T follicular helper cell (primary cell): ENCODE measurements at regions not wholly inside any gene's neighbourhood (a gene's known extent, or its start where the extent isn't known, plus 50 kb on each side); places are given as distances from the start of the nearest gene placed in this dataset.

ENCODE experiments used
- DNase-seq: peaks from one replicate; pipeline ENCODE4 v3.0.0-alpha.2; 2020; ENCODE audit warnings: low read depth

DNA sequence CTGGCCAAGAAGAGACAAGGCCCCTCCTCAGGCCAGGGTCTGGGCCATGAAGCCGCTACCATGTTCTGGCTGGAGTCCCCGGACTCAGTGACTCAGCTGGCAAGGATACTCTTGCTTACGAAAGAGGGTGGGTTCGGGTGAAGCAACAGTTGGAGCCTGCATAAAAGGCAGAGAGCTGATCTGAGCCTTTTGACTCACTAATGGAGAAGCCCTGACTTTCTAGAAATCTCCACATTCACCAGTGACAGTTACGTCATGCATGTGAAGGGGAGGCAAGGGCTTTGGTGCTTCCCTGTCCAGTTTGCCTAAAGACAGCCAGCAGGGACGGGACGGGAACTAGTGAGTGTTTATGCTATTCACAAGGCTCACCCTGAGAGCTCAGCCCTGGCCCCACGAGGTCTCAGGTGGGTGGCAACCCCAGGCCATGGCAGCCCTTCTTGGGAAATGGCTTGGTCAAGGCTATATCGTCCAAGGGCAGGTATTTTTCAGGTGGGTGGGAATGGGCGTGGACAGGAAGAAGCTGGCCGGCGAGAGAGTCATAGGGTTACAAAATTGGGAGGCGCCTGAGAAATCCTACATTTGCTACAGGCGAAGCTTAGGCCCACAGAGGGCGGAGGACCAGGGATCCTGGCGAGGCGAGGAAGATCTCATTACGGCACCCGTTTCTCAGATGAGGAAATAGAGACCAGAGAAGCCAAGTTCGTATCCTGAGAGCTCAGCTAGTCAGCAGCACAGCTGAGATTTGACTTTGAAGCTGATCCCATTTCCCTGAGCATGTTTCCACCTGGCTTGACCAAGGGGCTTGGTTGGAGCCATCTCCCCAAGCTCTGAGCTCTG is 314.6 kb downstream of the BCL11B start:
- DNase-seq = no peak

DNA sequence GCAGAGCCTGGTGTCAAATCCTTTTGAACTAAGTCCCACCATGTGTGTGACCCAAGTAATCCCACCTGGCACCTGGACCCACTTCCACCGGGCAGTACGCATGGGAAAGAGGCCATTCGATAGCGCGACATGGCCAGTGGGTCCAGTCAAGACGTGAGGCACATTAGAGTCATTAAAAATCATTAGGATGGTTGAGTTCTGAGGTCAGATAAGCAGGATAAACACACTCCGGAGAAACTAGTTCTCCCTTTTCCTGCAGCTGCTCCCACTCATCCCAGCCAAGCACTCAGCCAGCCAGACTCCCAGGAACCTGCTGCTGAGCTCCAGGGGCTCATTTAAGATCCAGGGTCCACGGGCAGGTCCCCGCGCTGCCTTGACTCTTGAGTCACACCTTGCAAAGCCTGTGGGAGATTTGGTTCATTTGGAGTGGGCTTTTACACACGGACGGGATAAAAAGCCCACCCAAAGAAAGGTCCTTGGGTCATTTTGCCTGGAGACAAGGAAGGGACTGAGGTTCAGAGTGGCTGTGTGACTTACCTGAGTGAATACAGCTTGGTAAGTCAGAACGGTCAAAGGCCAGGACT is 313.9 kb downstream of the BCL11B start:
- DNase-seq = no peak

DNA sequence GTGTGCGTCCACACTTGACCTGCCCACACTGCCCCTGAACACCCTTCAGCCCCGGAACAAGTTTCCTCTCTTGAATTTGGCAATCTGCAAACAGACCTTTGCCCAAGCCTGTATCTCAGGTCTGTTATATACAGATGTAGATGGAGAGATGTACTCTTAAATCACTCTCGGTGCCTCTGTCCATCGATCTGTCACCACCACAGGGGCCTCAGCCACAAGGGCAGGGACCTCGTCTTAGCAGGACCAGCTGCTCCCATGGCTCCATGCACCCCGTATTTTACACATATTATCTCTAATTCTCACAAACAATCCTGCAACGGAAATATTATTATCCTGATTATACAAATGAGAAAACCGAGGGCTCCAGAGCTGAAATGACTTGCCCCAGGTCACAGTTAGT is 313.4 kb downstream of the BCL11B start:
- no peak for DNase-seq

DNA sequence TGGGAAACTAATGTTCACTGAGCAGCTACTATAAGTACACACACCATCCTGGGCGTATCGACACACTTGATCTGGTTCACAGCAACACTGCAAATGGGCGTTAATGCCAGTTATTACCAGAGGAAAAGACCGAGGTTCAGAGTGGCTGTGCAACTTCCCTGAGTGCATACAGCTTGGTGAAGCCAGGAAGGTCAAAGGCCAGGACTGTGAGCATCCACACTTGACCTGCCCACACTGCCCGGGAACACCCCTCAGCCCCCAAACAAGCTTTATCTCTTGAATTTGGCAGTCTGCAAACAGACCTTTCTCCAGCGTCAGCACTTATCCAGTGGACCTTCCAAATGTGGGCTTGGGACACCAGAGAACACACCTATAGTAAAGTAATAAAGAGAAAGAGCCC is 312.6 kb downstream of the BCL11B start:
- DNase-seq = no peak

DNA sequence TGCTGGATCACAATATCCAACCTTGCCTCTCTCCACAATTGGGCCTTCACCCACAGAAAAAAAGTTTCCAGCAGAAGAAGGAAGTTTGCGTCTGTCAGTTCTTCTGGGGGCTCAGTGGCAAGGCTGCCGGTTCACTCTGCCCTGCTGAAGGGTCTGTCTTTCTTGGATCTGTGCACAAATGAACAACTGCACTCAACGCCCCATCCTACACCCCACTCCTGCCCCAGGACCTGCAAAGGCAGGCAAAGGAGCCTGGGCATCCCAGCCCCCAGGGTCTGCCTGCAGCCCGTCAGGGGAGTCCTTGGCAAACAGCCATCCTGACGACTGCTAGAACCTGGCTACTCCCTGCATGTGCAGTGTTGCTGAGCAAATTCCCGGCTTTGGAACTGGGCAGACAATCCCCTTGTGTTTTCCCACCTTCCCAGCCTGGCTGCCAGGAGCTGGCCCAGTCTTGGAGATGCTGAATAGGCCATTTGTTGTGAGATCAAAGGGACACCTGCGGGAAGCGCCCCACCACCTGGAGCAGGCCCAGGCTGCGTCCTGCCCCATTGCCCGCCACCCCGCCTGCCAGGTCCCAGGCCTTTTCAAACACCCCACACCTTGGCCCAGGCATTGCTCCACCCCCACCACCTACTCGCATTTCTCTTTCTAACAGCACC is 311.9 kb downstream of the BCL11B start:
- DNase-seq = no peak

DNA sequence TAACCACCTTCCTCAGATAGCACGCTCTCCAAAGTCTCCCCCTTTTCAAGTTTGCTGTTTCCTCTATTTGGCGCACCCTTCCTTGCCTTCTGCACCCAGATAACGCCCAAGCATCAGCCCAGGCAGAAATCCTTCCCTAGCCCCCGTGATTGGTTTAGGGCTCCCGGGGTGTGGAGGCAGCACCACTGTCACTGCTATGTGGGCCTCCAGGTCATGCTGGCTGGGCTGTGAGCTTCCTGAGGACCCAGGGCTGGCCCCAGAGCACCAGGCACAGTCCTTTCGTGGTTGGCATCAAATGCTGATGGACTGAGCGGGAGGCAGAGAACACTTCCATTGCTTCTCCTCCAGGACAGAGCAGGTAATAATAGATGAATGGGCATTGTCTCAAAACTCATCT is 311.4 kb downstream of the BCL11B start:
- no peak for DNase-seq

DNA sequence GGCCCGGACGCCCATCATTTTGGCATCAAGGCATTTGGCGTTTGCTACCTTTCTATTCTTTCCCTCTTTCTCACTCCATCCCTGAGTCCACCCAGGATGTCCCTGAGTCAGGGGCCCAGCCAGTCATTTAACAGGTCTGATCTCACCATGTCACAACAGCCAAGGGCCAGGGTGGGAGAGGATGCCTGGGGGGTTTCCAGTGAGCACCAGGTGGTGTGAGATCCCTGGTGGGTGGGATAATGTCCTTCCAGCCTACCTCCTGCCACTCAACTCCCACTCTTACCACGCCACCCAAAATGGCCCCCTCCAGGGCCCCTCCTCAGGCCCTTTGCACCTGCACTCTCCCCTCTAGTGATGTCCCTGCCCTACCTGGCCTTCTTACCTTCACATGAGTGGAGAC is 310.8 kb downstream of the BCL11B start:
- DNase-seq = no peak

DNA sequence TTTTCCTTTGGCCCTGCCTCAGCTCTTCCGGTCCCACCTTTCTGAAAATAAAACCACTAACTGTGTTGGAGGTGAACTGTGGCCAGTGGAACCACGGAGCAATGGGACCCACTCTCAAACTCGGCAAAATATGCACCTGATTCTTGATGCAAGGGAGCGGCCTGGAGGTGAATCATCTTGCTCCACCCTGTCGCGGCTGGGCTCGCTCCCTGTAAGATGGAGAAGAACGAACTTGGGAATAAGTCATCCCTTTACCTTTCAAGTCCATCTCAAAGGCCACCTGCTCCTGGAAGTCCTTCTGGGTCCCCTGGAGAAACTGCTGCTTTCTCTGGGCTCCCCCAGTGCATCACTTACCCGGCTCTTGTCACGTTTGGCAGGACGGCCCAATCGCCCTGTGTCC is 309.9 kb downstream of the BCL11B start:
- DNase-seq = no peak

DNA sequence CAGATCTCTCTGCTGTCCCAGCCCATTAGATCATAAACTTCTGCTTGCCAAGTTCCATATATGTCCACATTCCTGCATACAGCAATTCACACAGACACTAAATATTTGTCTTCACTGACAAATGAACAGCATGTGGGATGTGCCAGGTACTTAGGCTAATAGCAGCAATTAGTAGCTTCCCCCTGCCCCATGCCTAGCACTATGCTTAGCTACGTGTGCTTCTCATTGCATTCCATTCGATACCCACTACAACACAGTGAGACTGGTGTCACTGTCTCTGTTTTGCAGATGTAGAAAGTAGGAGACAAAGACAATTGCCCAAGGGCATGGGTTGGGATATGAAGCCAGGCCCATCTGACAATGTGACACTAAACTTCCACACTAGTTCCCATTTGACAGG is 308.4 kb downstream of the BCL11B start:
- DNase-seq = no peak

DNA sequence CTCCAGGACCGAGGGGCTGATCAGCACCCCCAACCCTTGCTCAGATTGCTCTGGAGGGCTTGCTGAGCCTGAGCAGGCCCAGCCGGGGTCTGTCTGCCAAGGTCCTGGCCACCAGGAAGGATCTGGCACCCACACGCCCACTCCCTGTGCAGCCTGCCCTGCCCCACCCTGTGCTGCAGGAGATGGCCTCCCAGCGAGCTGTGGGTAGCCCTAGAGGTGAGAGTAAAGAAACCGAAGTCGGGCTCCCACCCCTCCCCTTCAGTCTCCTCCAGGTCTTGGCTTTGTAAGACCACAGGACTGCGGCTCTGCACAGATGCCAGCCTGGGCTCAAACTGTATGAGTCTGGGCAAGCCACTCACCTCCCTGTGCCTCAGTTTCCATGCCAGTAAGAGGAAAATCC is 307.8 kb downstream of the BCL11B start:
- DNase-seq = no peak

DNA sequence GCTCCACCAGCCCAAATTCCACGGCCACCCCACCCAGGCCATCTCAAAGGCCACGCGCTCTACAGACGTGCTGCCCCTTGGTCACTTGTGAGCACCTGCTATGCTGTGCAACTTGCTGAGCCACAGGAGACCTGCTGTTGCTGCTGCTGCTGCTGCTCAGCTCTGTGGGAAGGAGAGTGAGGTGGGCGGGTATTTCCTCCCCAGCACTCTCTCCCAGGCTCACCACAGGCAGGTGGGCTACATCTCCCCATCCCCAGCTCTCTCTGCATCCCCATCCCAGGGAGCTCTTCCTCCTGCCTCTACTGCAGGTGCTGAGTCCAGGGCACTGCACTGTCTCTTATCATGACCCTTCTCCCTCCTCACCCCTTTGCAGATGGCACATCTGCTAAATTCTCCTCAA is 306.9 kb downstream of the BCL11B start:
- DNase-seq = no peak

DNA sequence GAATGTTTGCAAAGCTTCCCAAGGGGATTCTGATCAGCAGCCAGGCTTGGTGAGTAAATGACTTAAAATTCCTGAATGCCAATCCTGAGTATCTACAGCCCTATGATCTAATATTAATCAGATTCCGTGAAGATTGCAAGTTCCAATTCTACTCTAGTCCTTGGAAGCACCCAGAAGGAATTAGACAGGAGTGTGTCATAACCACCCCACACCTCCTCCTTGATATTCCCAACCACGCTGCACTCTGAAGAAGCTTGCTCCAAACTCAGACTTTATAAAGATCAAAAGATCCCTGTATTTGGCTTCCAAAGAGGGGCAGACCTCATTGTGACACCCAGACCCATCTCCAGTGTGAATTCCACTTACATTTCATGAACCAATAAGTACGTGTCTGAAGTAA is 306.0 kb downstream of the BCL11B start:
- DNase-seq = no peak

DNA sequence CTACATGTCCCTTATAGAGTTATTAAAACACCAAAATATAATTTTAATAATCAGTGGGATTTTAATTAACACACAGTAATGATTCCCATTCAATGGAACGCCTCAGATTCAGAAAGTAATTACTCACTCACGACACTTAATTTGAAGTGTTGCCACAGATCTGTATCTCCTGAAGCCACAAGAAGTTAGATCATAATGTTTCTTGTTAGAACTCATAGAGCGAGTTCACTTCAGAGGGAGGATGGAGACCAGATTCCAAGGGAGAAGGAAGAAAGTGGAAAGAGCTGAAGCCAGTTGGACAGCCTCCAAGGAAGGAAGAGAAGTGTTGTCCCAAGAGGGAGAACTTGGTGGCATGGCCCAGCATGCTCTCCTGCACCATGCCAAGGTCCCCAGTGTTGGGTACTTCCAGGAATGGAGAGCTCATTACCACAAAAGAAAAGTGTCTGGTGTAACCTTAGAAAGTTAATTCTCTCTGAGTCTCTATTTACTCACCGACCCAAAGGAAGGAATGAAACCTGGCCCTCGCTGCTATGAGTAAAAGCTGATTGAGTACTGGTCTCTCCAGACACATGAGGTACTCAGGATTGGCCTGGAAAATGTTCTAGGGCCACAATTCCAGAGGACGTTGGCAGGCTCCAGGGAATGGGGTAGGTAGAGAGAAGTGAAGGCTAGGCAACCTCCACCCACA is 305.4 kb downstream of the BCL11B start:
- DNase-seq = no peak

DNA sequence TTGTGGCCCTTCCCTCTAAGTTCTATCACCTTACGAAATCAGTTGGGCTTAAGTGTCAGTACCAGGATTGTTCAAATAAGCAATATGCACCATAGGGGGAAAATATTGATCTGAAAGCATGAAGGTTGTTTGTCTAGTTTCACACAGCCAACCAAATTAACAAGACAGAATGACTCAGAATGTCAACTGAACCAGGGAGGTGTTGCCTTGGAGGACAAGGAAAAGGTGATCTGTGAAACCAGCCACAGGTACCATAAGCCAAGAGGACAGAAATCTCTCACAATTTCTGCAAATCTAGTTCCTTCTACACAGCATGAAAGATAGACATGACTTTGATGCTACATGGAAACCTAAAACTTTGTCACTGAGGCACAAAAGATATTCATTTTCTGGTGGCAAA is 297.9 kb downstream of the BCL11B start:
- no peak for DNase-seq

DNA sequence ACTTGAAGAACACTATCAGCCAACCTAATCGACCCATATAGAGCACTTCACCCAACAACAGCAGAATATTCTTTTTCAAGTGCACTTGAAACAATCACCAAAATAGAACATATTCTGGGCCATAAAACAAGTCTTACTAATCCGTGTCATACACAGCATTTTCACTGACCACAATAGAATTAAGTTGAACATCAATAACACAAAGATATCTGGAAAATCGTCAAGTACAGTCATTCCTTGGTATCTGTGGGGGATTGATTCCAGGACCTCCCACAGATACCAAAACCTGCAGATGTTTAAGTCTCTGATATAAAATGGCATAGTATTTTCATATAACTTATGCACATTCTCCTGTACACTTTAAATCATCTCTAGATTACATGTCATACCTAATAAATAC is 295.7 kb downstream of the BCL11B start:
- DNase-seq = no peak

DNA sequence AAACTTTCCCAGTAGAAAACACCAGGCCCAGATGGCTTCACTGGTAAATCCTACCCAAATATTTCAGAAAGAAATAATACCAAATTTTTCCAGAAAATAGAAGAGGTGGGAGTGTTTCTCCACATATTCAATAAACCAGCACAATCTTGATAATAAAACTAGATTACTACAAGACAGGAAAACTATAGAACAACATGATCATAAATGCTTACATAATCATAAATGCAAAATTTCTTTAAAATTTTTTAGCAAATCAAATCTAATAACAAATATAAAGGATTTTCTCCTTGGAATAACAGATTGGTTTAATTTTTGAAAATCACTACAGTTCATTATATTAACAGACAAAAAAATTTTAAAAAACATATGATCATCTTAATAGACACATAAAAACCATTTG is 294.5 kb downstream of the BCL11B start:
- DNase-seq = no peak

DNA sequence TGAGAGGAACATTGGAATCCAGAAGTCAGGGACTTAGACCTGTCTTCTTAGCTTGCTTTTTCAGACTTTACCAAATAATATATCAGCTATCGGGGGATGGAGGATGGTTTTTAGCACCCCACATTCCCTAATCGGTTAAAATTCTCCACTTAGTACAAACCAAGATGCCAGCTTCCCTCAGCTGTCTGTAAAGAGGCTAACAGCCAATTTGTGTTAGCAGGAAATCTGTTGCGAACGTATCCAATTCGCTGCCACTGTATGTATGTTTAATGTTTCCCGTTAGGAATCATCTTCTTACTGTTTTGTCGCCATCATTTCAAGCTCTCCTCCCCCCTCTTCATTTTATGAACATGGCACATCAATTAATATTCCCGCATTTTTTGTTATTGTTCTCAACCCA is 289.0 kb downstream of the BCL11B start:
- no peak for DNase-seq

DNA sequence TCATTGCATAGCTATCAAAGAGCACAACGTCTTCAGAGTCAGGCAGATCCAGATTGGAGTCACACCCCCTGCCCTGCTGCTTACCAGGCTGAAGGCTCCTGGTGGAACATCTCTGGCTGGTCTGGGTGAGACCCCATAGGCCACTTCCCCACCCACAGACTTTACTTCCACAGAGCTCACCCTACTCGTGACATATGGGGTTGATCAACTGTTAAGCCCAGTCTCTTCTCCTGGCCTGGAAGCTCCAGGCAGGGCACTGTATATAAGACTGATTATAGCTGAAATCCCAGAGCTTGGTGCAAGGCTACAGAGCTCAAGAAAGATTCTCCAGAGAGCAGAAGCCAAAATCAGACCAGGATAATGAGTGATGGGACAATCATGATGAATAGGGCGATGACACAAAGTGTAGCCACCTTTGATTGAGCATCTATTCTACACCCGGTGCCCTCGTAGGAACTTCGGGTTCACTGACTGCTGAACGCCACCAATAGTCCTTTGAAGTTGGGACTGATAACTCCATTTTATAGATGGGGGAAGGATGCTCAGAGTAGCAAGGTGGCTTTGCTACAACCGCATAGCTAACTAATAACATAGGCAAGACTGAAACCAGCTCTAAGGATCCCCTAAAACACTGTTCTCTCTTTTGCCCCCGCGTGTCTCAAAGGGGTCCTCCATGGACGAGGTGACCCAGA is 287.8 kb downstream of the BCL11B start:
- no peak for DNase-seq

DNA sequence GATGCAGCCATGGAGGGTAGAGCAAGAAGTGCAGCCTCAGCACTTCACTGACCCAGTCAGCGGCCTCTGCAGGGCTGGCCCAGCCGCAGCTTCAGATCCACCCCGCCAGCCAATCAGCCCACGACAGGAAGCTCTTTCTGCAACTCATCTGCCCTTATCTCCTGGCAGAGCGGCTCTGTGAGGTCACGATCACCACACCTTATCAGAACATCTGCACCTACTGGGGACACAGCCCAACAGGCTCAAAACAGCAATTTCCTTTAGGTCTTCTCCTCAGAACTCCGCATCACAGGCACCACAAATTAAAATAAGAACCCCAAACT is 287.3 kb downstream of the BCL11B start:
- DNase-seq = peak; percentile 44

DNA sequence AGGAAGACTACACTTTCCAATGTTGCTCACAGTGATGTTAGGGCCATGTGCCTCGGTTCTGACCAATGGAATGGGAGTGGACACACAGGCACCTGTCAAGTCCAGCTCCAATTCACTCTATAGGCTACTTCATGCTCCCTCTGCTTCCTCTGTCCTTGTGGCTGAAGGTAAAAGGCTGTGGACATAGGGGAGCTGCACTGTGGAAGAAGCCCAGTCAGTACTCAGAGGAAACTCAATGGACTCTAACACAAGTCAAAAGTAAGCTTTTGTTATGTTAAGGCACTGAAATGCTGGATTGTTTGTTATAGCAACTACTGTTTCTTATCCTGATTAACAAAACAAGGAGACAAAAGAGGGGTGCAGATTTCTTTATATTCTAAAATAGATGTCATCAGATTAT is 278.2 kb downstream of the BCL11B start:
- DNase-seq = no peak

DNA sequence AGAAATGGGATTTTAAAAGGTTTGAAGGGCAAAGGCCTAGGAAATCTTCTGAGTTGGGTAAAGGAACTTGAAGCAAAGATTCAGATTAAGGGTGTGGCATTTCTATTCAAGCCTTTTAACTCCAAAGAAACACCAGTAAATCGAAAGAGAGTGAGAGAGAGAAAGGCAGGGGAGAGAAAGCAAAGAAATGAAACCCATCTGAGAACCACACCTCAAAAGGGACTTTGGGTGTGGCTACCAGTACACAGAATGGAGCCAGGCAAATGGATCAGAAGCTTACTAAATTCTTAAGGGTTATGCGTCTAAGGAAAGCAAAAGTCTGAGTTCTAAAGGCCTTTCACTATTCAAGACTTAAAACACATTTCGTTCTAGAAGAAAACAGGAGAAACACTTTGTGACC is 277.4 kb downstream of the BCL11B start:
- DNase-seq = no peak

DNA sequence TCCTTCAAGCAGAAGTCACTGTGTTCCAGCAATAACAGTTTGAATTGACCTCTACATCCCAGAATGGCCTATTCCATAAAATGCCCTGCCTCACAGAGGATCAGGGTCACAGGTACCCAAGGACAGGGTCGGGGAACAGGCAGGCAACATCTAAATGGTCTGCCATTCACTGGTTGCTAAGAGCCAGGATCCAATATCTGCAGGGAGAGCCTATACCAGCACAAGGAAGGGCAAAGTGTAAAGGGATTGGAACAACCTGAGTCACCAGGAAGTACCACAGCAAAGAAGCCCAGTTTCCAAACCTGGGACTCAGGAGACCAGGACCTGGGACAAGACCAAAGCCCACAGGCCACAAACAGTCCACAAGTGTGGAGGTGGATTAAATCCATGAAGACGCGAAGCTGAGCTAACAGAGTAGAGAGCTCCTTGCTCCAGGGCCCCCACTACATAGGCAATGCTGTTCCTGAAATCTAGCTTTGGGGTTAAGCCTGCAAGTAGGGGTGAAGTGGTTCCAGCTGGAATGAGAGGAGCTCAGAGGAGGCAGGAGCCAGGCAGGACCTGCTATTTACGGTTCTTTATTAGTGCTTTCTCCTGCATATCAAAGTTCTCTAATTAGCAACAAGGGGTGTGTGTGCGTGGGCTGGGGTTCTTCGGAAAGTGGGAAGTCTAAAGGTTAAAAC is 274.3 kb downstream of the BCL11B start:
- no peak for DNase-seq
